Activated gamma-delta T cell treated with Interleukin-2 at 50 U/mL for 16 hours (primary cell): ENCODE measurements at regions not wholly inside any gene's neighbourhood (a gene's known extent, or its start where the extent isn't known, plus 50 kb on each side); places are given as distances from the start of the nearest gene placed in this dataset.

Experiments used
- DNase-seq: peaks from one replicate; pipeline ENCODE4 v3.0.0-alpha.2; 2020

GRCh38 chr11:103628121-103628520 lies 408.3 kb upstream of the DDI1 start:
- DNase-seq: no peak

- DNase-seq: no peak
Measured at GRCh38 chr11:103631841-103632240, 404.6 kb upstream of the DDI1 start.

DNA sequence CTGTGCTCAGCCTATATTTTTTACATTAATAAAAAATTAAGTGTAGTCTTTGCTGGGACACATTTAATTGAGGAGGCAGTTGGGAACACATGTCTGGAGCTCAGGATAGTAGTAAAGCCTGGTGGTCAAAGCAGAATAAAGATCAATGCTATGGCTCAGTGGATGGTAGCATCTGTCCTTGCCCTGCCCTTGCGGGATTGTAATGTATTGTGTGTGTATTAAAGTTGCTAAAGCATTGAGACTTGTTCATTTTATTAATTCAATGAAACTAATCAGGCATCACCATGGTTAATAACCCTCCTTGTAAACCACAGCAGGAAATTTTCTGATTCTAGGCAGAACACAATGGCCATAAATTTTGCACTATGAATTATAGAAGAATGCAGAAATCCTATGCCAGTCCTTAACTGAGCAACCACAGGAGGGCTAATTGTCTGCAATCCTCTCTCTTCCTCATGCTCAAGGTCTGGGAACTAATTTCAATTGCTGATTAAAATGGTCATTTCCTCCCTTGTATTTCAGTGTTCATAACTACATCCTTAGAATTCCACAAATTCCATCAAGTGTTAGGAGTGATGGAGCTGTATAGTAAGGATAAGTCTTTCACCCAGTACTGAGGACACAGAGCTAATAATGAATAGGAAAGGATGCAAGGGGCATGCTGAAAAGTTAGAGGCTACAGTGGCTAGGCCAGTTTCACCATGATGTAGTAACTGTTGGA lies 403.2 kb upstream of the DDI1 start:
- DNase-seq: no peak

DNA sequence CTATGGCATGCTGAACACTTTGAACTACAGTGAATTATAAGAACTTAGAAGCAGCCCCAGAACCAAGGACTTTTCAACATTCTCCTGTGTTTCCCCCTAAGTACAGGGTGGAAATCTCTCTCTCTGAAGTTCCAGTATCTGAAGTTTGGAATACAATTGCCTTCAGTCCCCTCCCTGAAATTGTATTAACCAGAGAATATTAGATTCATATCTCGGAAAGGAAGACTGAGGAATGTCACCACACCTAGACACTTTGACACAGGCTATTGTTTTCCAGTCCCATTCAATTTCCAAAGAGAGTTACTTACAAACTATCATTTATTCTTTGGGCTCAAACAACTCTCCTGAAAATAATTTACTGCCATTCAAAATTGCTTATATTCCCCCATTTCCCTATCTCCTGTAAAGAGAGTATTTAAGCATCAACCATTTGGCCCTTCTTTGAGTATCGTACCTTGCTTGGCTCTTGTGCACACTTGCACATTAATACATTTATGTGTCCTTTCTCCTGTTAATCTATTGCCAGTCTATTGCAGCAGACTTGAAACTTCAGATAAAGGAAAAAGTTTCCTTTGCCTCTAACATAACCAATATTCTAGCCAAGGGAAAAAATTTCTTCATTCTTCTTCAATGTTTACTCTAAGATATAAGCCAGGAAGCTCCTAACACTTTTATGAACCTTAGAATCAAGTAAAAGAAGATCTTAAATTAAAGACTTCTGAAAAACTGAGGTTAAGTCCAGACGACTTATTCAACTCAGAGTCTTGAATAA lies 402.4 kb upstream of the DDI1 start:
- DNase-seq: no peak

- DNase-seq: no peak
Measured at GRCh38 chr11:103636232-103636631, 400.2 kb upstream of the DDI1 start.

DNA sequence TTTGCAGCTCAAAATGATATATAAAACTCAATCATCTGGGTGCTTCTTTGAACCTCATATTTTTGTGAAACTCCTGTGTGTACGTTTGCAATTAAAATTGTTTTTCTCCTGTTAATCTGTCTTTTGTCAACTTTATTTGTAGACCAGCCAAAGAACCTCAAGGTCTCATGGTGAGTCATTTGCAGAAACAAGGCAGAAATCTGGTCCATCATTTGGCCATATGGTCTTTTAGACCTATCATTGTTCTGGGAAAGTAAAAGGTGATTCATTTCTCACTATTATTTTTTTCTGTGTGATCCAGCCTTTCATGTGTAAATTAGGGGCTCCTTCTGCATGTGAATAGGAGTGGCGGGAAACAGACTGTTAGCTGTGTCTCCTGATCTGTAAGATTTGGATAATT lies 399.1 kb upstream of the DDI1 start:
- DNase-seq: no peak

DNA sequence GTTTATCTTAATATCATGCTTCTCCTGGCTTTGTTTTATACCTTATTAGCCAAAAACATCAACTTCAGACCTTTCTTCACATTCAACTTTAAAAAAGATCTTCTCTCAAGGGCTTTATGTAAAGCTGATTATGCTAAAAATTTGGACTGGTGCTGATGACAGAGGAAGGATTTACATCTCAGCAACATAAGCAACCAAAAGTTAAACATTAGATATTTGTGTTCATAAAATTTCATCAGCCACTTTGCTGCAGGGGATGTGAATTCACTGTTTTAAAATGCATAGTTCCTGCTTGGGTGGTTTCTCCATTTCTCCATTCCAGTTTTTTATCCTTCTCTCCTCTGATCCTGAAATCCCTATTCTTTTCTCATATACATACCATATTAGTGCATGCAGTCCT lies 398.6 kb upstream of the DDI1 start:
- no peak for DNase-seq

- DNase-seq: no peak
Measured at GRCh38 chr11:103644676-103645075, 391.8 kb upstream of the DDI1 start.

- no peak for DNase-seq
Measured at GRCh38 chr11:103648054-103648453, 388.4 kb upstream of the DDI1 start.

- no peak for DNase-seq
Measured at GRCh38 chr11:103648670-103649400, 387.6 kb upstream of the DDI1 start.

DNA sequence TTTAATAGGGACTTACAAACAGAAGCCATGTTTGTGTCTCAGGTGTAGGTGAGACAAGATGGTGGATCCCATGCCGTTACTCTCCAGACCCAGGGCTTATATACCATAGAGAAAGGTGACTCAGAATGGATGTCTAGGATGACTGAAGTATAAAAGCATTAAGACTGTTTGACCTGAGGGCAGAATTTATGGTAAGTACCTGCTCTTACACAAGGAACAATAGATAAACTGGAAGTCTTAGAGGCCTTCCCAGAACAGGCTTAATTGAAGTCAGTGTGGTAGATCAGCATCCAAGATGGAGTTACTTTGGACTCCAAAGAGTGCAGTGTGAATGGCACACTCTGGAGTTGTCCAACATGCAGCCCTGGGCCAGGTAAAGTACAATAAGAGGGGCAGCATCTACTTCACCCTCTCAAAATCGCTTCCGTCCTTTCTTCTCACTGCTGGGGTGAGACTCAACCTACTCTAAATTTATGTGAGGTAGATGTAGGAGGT lies 387.0 kb upstream of the DDI1 start:
- DNase-seq: no peak

DNA sequence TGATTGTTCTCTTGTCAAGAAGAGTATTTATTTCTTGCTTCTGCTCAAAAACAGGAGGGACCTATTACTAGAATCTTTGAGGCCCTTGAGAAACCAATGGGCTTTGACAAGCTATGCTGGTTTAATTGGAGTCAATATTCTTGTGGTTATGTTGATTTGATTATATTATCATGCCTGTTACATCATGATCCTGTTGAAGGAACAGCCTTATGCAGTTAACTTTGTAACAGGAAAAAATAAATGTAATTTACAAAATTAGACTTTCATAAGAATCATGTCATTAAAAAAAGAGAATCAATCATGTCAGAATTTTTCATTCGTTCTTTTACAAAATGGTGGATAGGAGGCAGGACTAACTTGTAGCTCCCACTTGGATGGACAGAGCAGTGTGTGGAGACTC lies 386.1 kb upstream of the DDI1 start:
- DNase-seq: no peak

- no peak for DNase-seq
Measured at GRCh38 chr11:103651341-103651998, 385.0 kb upstream of the DDI1 start.

GRCh38 chr11:103652013-103652412 lies 384.4 kb upstream of the DDI1 start:
- DNase-seq: no peak

GRCh38 chr11:103656382-103656781 lies 380.1 kb upstream of the DDI1 start:
- no peak for DNase-seq

DNA sequence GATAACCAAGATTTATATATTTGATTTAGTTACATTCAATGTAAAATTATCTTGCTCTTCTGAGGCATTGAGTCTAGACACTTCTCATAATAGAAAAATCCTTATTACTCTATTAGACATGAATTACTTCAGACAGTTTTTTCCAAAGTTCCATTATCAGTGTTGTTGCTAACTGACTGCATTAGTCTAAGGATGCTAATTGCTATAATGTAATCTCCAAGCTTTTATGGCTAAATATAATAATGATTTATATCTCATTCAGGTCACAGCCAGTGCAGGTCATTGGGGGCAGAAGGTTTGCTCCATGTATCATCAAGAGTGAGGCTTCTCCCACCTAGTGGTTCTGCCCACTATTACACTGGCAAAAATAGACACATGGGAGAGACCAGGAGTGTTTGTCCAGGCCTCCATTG lies 377.2 kb upstream of the DDI1 start:
- no peak for DNase-seq

GRCh38 chr11:103659743-103660142 lies 376.7 kb upstream of the DDI1 start:
- no peak for DNase-seq

DNA sequence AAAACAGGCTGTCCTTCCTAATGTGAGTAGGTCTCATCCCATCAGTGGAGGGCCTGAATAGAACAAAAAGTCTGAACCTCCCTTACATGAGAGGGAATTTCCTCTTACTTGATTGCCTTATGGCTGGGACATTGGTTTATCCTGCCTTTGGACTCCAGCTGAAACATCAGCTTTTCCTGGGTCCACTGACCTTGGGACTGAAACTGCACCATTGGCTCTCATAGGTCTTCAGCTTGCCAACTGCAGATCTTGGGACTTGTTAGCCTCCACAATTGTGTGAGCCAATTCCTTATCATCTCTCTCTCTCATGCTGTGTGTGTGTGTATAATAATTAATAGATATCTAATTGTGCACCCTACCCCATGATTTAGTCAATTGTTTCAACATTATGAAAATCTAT lies 375.3 kb upstream of the DDI1 start:
- no peak for DNase-seq

- no peak for DNase-seq
Measured at GRCh38 chr11:103661991-103662390, 374.4 kb upstream of the DDI1 start.

GRCh38 chr11:103662880-103663279 lies 373.6 kb upstream of the DDI1 start:
- no peak for DNase-seq

- no peak for DNase-seq
Measured at GRCh38 chr11:103668859-103669258, 367.6 kb upstream of the DDI1 start.

- DNase-seq: no peak
Measured at GRCh38 chr11:103671143-103671651, 365.2 kb upstream of the DDI1 start.

- DNase-seq: no peak
Measured at GRCh38 chr11:103673773-103674172, 362.7 kb upstream of the DDI1 start.
